Hepatocyte (in vitro differentiated cells): ENCODE measurements at regions not wholly inside any gene's neighbourhood (a gene's known extent, or its start where the extent isn't known, plus 50 kb on each side); places are given as distances from the start of the nearest gene placed in this dataset.

Experiments
- DNase-seq: peaks from one replicate; pipeline ENCODE4 v3.0.0-alpha.2; 2016; ENCODE audit warnings: low spot score
- H2AFZ ChIP-seq: fragments of 200-600 bp; sonication (generic); 2 replicates; pipeline ENCODE4 v1.6.0; 2016; ENCODE audit warnings: antibody characterized with exemption, mild to moderate bottlenecking
- H3K27ac ChIP-seq: fragments of 200-600 bp; sonication (generic); 2 replicates; pipeline ENCODE4 v1.5.1; 2016; ENCODE audit warnings: mild to moderate bottlenecking
- H3K27me3 ChIP-seq: fragments of 200-600 bp; sonication (generic); 2 replicates; pipeline ENCODE4 v1.6.1; 2016
- H3K36me3 ChIP-seq: fragments of 200-600 bp; sonication (generic); replicated peaks from 2 replicates; pipeline ENCODE4 v1.5.1; 2016; ENCODE audit warnings: low read depth; ENCODE audit not compliant: insufficient read depth
- H3K4me1 ChIP-seq: fragments of 200-600 bp; sonication (generic); 2 replicates; pipeline ENCODE4 v1.5.1; 2016; ENCODE audit warnings: mild to moderate bottlenecking, moderate library complexity; ENCODE audit not compliant: insufficient read depth
- H3K4me2 ChIP-seq: fragments of 200-600 bp; sonication (generic); 2 replicates; pipeline ENCODE4 v1.6.0; 2016
- H3K4me3 ChIP-seq: fragments of 200-600 bp; sonication (generic); 2 replicates; pipeline ENCODE4 v1.5.1; 2016; ENCODE audit warnings: mild to moderate bottlenecking
- H3K79me2 ChIP-seq: fragments of 200-600 bp; sonication (generic); 2 replicates; pipeline ENCODE4 v1.6.0; 2017; ENCODE audit warnings: mild to moderate bottlenecking
- H3K9me2 ChIP-seq: fragments of 200-600 bp; sonication (generic); replicated peaks from 2 replicates; pipeline ENCODE4 v1.6.0; 2017; ENCODE audit warnings: mild to moderate bottlenecking; ENCODE audit not compliant: insufficient read depth
- H3K9me3 ChIP-seq: fragments of 200-600 bp; sonication (generic); 2 replicates; pipeline ENCODE4 v1.5.1; 2016; ENCODE audit warnings: low read depth, mild to moderate bottlenecking
- H4K20me1 ChIP-seq: fragments of 200-600 bp; sonication (generic); 2 replicates; pipeline ENCODE4 v1.6.0; 2016; ENCODE audit warnings: mild to moderate bottlenecking; ENCODE audit not compliant: insufficient read depth, poor library complexity, severe bottlenecking
- CTCF ChIP-seq: fragments of 200-600 bp; sonication (generic); IDR thresholded peaks from 2 replicates; pipeline ENCODE4 v1.5.1; 2016; ENCODE audit warnings: antibody characterized with exemption, mild to moderate bottlenecking; ENCODE audit not compliant: poor library complexity
- EZH2 ChIP-seq: fragments of 200-600 bp; sonication (generic); IDR thresholded peaks from 2 replicates; pipeline ENCODE4 v1.6.1; 2016; ENCODE audit warnings: antibody characterized with exemption, mild to moderate bottlenecking, borderline replicate concordance
- EZH2phosphoT487 ChIP-seq: fragments of 200-600 bp; sonication (generic); IDR thresholded peaks from one replicate; pipeline ENCODE4 v1.6.1; 2018; ENCODE audit warnings: antibody characterized with exemption, mild to moderate bottlenecking, low read depth, moderate library complexity; ENCODE audit not compliant: unreplicated experiment, severe bottlenecking
- WGBS: methylation state at CpG from one replicate; pipeline ENCODE4 v1.1.6; 2016; ENCODE audit warnings: low lambda C conversion rate; ENCODE audit errors: missing lambda C conversion rate; 5-methylcytosine and 5-hydroxymethylcytosine counted together

GRCh38 chr17:63133491-63133890 lies 167.5 kb downstream of the TANC2 start:
- peaks cover 7% of the 10 kb centered on the region for H3K4me1 ChIP-seq
- no peaks in the 10 kb centered on the region for H3K36me3 ChIP-seq
- DNase-seq: no peak
- TF ChIP-seq EZH2phosphoT487 (no peak), CTCF (no peak), EZH2 (no peak)
- H3K4me3 ChIP-seq: no peak overlapping the region
- H3K27ac ChIP-seq: no peak overlapping the region
- no peak overlapping the region for H3K4me2 ChIP-seq
- no peaks in the 10 kb centered on the region for H3K79me2 ChIP-seq
- no peaks in the 10 kb centered on the region for H3K9me3 ChIP-seq
- H4K20me1 ChIP-seq: no peaks in the 10 kb centered on the region
- no peaks in the 10 kb centered on the region for H3K27me3 ChIP-seq
- H2AFZ ChIP-seq: no peak overlapping the region
- H3K9me2 ChIP-seq: no peaks in the 10 kb centered on the region

- Histone ChIP-seq H4K20me1 (no peaks in the 10 kb centered on the region), H3K27ac (no peak overlapping the region), H3K36me3 (no peaks in the 10 kb centered on the region), H3K4me3 (no peak overlapping the region), H3K9me3 (no peaks in the 10 kb centered on the region), H3K79me2 (no peaks in the 10 kb centered on the region), H3K4me2 (no peak overlapping the region), H3K4me1 (peaks cover 7% of the 10 kb centered on the region), H3K27me3 (no peaks in the 10 kb centered on the region), H3K9me2 (no peaks in the 10 kb centered on the region), H2AFZ (no peak overlapping the region)
- no peak for TF ChIP-seq EZH2
- no peak for TF ChIP-seq CTCF
- TF ChIP-seq EZH2phosphoT487: no peak
- no peak for DNase-seq
- WGBS: 95% methylated on average over 5 of the region's 5 CpGs
These were observed 168.8 kb downstream of the TANC2 start for GRCh38 chr17:63134867-63135266.

GRCh38 chr17:63136369-63137012 lies 170.5 kb downstream of the TANC2 start:
- no peak for DNase-seq
- H2AFZ ChIP-seq: no peak overlapping the region
- no peaks in the 10 kb centered on the region for H4K20me1 ChIP-seq
- H3K27me3 ChIP-seq: no peaks in the 10 kb centered on the region
- H3K79me2 ChIP-seq: no peaks in the 10 kb centered on the region
- H3K36me3 ChIP-seq: no peaks in the 10 kb centered on the region
- peaks cover 7% of the 10 kb centered on the region for H3K4me1 ChIP-seq
- H3K9me3 ChIP-seq: no peaks in the 10 kb centered on the region
- no peak overlapping the region for H3K4me3 ChIP-seq
- H3K9me2 ChIP-seq: no peaks in the 10 kb centered on the region
- WGBS: 73% methylated on average over 4 of the region's 4 CpGs
- H3K27ac ChIP-seq: no peak overlapping the region
- TF ChIP-seq EZH2 (no peak), CTCF (no peak), EZH2phosphoT487 (no peak)
- no peak overlapping the region for H3K4me2 ChIP-seq

GRCh38 chr17:63137163-63137562 lies 171.1 kb downstream of the TANC2 start:
- H3K79me2 ChIP-seq: no peaks in the 10 kb centered on the region
- H3K4me3 ChIP-seq: no peak overlapping the region
- no peak overlapping the region for H3K27ac ChIP-seq
- no peak for DNase-seq
- H2AFZ ChIP-seq: no peak overlapping the region
- H3K36me3 ChIP-seq: no peaks in the 10 kb centered on the region
- no peak for TF ChIP-seq EZH2
- no peaks in the 10 kb centered on the region for H3K9me2 ChIP-seq
- no peaks in the 10 kb centered on the region for H4K20me1 ChIP-seq
- H3K9me3 ChIP-seq: no peaks in the 10 kb centered on the region
- no peak overlapping the region for H3K4me2 ChIP-seq
- no peaks in the 10 kb centered on the region for H3K27me3 ChIP-seq
- peaks cover 3% of the 10 kb centered on the region for H3K4me1 ChIP-seq
